Glutamatergic neuron (in vitro differentiated cells): ENCODE measurements at regions not wholly inside any gene's neighbourhood (a gene's known extent, or its start where the extent isn't known, plus 50 kb on each side); places are given as distances from the start of the nearest gene placed in this dataset.

Experiments used
- DNase-seq: peaks from one replicate; pipeline ENCODE4 v3.0.0; 2022
- H3K27ac Mint-ChIP-seq: one replicate; pipeline ENCODE4 v1.8.0; 2020; ENCODE audit warnings: mild to moderate bottlenecking, mixed read lengths, inconsistent platforms; ENCODE audit not compliant: unreplicated experiment
- H3K27me3 Mint-ChIP-seq: one replicate; pipeline ENCODE4 v1.8.0; 2020; ENCODE audit warnings: mild to moderate bottlenecking, moderate library complexity, mixed read lengths, inconsistent platforms; ENCODE audit not compliant: unreplicated experiment
- H3K36me3 Mint-ChIP-seq: one replicate; pipeline ENCODE4 v1.8.0; 2020; ENCODE audit warnings: mild to moderate bottlenecking, mixed read lengths, inconsistent platforms; ENCODE audit not compliant: unreplicated experiment
- H3K4me1 Mint-ChIP-seq: one replicate; pipeline ENCODE4 v1.8.0; 2020; ENCODE audit warnings: mild to moderate bottlenecking, low read depth, mixed read lengths, inconsistent platforms; ENCODE audit not compliant: unreplicated experiment
- H3K4me3 Mint-ChIP-seq: one replicate; pipeline ENCODE4 v1.8.0; 2020; ENCODE audit warnings: mild to moderate bottlenecking, mixed read lengths, inconsistent platforms; ENCODE audit not compliant: unreplicated experiment
- H3K9me3 Mint-ChIP-seq: one replicate; pipeline ENCODE4 v1.8.0; 2020; ENCODE audit warnings: mild to moderate bottlenecking, moderate library complexity, mixed read lengths, inconsistent platforms; ENCODE audit not compliant: unreplicated experiment
- CTCF ChIP-seq: fragments of 200-600 bp; sonication (generic); IDR thresholded peaks from one replicate; pipeline ENCODE4 v1.5.0; 2021; ENCODE audit not compliant: partially characterized antibody, unreplicated experiment

GRCh38 chr5:136674178-136674577 is 308.8 kb upstream of the TRPC7 start:
- H3K4me1 Mint-ChIP-seq = no peaks in the 10 kb centered on the region
- no peaks in the 10 kb centered on the region for H3K36me3 Mint-ChIP-seq
- no peak for TF ChIP-seq CTCF
- peaks cover 3% of the 10 kb centered on the region for H3K27me3 Mint-ChIP-seq
- no peak overlapping the region for H3K4me3 Mint-ChIP-seq
- H3K27ac Mint-ChIP-seq = no peak overlapping the region
- no peak for DNase-seq
- H3K9me3 Mint-ChIP-seq = no peaks in the 10 kb centered on the region

- Mint-ChIP-seq H3K27me3 (no peaks in the 10 kb centered on the region), H3K9me3 (no peaks in the 10 kb centered on the region), H3K4me1 (no peaks in the 10 kb centered on the region), H3K36me3 (no peaks in the 10 kb centered on the region), H3K27ac (no peak overlapping the region), H3K4me3 (no peak overlapping the region)
- no peak for DNase-seq
- TF ChIP-seq CTCF = no peak
Measured at GRCh38 chr5:136667789-136668188, 302.4 kb upstream of the TRPC7 start.

- Mint-ChIP-seq H3K9me3 (no peaks in the 10 kb centered on the region), H3K36me3 (no peaks in the 10 kb centered on the region), H3K4me1 (no peaks in the 10 kb centered on the region), H3K27ac (no peak overlapping the region), H3K27me3 (no peaks in the 10 kb centered on the region), H3K4me3 (no peak overlapping the region)
- no peak for TF ChIP-seq CTCF
- no peak for DNase-seq
Measured at GRCh38 chr5:136666970-136667620, 301.8 kb upstream of the TRPC7 start.

GRCh38 chr5:136665331-136665730 is 300.0 kb upstream of the TRPC7 start:
- DNase-seq = no peak
- H3K9me3 Mint-ChIP-seq = no peaks in the 10 kb centered on the region

More at GRCh38 chr5:136665331-136665730, 300.0 kb upstream of the TRPC7 start:
- Mint-ChIP-seq H3K36me3 (no peaks in the 10 kb centered on the region), H3K4me3 (no peak overlapping the region), H3K27me3 (no peaks in the 10 kb centered on the region), H3K27ac (no peak overlapping the region), H3K4me1 (no peaks in the 10 kb centered on the region)
- no peak for TF ChIP-seq CTCF
